Limb (tissue), 2 donors: ENCODE measurements at regions not wholly inside any gene's neighbourhood (a gene's known extent, or its start where the extent isn't known, plus 50 kb on each side); places are given as distances from the start of the nearest gene placed in this dataset.
"Not testable (repeated sequence)": the region's sequence is repeated elsewhere in the genome, so short reads cannot be mapped to it uniquely, and the experiment has no call there.

Source experiments
- DNase-seq, 2 donors: peaks; one replicate each; pipeline ENCODE4 v3.0.0-alpha.2; 2016; ENCODE audit errors: extremely low spot score in 2 of 2

GRCh38 chr3:56956906-56957305, 103.6 kb upstream of the SPATA12 start:
- no peak for DNase-seq

GRCh38 chr3:56955492-56956111, 104.9 kb upstream of the SPATA12 start:
- no peak for DNase-seq

GRCh38 chr3:56954125-56954524, 106.3 kb upstream of the SPATA12 start:
- no peak for DNase-seq

- DNase-seq = no peak
These were observed 107.6 kb upstream of the SPATA12 start for GRCh38 chr3:56952846-56953245.

- DNase-seq = no peak
These were observed 108.4 kb upstream of the SPATA12 start for GRCh38 chr3:56952061-56952460.

GRCh38 chr3:56951366-56951765, 109.1 kb upstream of the SPATA12 start:
- DNase-seq = no peak

- DNase-seq = not testable (repeated sequence)
These were observed 115.1 kb upstream of the SPATA12 start for GRCh38 chr3:56945378-56945777.

- no peak for DNase-seq
These were observed 117.9 kb upstream of the SPATA12 start for GRCh38 chr3:56942523-56942922.

- DNase-seq = no peak
These were observed 119.5 kb upstream of the SPATA12 start for GRCh38 chr3:56940976-56941375.

- no peak for DNase-seq
These were observed 120.1 kb upstream of the SPATA12 start for GRCh38 chr3:56940321-56940720.

GRCh38 chr3:56939834-56940233, 120.6 kb upstream of the SPATA12 start:
- DNase-seq = no peak

GRCh38 chr3:56938530-56938929, 121.9 kb upstream of the SPATA12 start:
- no peak for DNase-seq

- DNase-seq = no peak
These were observed 122.9 kb upstream of the SPATA12 start for GRCh38 chr3:56937580-56937979.

GRCh38 chr3:56935811-56936210, 124.7 kb upstream of the SPATA12 start:
- no peak for DNase-seq

GRCh38 chr3:56934481-56934880, 126.0 kb upstream of the SPATA12 start:
- DNase-seq = not testable (repeated sequence)

- DNase-seq = no peak
These were observed 126.7 kb upstream of the SPATA12 start for GRCh38 chr3:56933803-56934202.

GRCh38 chr3:56932866-56933265, 127.6 kb upstream of the SPATA12 start:
- no peak for DNase-seq

GRCh38 chr3:56931836-56932235, 128.6 kb upstream of the SPATA12 start:
- no peak for DNase-seq

GRCh38 chr3:56930706-56931105, 129.0 kb upstream of the ARHGEF3 start:
- DNase-seq = no peak

- DNase-seq = no peak
These were observed 128.3 kb upstream of the ARHGEF3 start for GRCh38 chr3:56929809-56930615.

- DNase-seq = no peak
These were observed 126.8 kb upstream of the ARHGEF3 start for GRCh38 chr3:56928379-56929068.

- DNase-seq = no peak
These were observed 126.1 kb upstream of the ARHGEF3 start for GRCh38 chr3:56927855-56928254.

- no peak for DNase-seq
These were observed 125.2 kb upstream of the ARHGEF3 start for GRCh38 chr3:56926947-56927282.
